Thoracic aorta (tissue), 2 donors: ENCODE measurements at regions not wholly inside any gene's neighbourhood (a gene's known extent, or its start where the extent isn't known, plus 50 kb on each side); places are given as distances from the start of the nearest gene placed in this dataset.

Source experiments
- ATAC-seq: fragments of 150-250 bp; one replicate; pipeline ENCODE4 v1.8.0; 2017; ENCODE audit warnings: low read depth; ENCODE audit not compliant: insufficient number of reproducible peaks, low FRiP score
- DNase-seq: peaks from one replicate; pipeline ENCODE4 v3.0.0-alpha.2; 2020; ENCODE audit warnings: low spot score
- H3K27ac ChIP-seq, 2 donors: fragments of 200-600 bp; sonication (generic); 1 replicate in 1 of 2; 2 replicates in 1 of 2; pipeline ENCODE4 v1.5.1; 2016; ENCODE audit warnings: mild to moderate bottlenecking in 2 of 2, moderate library complexity in 2 of 2
- H3K27me3 ChIP-seq: fragments of 200-600 bp; sonication (generic); replicated peaks from 2 replicates; pipeline ENCODE4 v1.6.0; 2016; ENCODE audit warnings: mild to moderate bottlenecking; ENCODE audit not compliant: insufficient read depth
- H3K36me3 ChIP-seq: fragments of 200-600 bp; sonication (generic); one replicate; pipeline ENCODE4 v1.5.1; 2016
- H3K4me1 ChIP-seq, 2 donors: fragments of 200-600 bp; sonication (generic); 1 replicate in 1 of 2; 2 replicates in 1 of 2; pipeline versions ENCODE4 v1.5.1 to v1.6.0; 2016; ENCODE audit warnings: low read depth in 2 of 2, mild to moderate bottlenecking in 1 of 2; ENCODE audit not compliant: control insufficient read depth in 1 of 2
- H3K4me3 ChIP-seq: fragments of 200-600 bp; sonication (generic); 2 replicates; pipeline ENCODE4 v1.5.1; 2016; ENCODE audit warnings: mild to moderate bottlenecking
- H3K9me3 ChIP-seq: fragments of 200-600 bp; sonication (generic); 2 replicates; pipeline ENCODE4 v1.5.1; 2016
- TF ChIP-seq, protein P1 (sequence below): fragments of 200-600 bp; sonication (generic); IDR thresholded peaks from one replicate; pipeline ENCODE4 v1.5.1; 2019; ENCODE audit warnings: antibody characterized with exemption

DNA sequence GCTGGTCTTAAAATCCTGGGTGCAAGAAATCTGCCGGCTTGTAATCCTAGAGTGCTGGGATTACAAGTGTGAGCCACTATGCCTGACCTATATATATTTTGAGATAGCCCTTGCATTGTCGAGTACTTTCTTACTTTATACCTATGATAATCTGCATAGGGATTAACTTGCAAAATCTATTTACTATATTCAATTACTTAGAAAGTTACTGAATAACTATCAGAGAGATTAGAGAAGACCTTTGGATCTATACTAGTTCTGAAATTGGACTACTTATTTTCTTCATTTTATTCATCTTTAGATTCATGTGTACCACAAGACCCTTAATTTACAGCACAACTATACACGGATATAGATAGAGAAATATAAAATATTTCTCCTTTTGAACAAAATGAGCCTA is 1766.0 kb downstream of the NCAM2 start:
- H3K27me3 ChIP-seq, result no peaks in the 10 kb centered on the region
- H3K27ac ChIP-seq, result no peak overlapping the region
- TF ChIP-seq, protein P1, sequence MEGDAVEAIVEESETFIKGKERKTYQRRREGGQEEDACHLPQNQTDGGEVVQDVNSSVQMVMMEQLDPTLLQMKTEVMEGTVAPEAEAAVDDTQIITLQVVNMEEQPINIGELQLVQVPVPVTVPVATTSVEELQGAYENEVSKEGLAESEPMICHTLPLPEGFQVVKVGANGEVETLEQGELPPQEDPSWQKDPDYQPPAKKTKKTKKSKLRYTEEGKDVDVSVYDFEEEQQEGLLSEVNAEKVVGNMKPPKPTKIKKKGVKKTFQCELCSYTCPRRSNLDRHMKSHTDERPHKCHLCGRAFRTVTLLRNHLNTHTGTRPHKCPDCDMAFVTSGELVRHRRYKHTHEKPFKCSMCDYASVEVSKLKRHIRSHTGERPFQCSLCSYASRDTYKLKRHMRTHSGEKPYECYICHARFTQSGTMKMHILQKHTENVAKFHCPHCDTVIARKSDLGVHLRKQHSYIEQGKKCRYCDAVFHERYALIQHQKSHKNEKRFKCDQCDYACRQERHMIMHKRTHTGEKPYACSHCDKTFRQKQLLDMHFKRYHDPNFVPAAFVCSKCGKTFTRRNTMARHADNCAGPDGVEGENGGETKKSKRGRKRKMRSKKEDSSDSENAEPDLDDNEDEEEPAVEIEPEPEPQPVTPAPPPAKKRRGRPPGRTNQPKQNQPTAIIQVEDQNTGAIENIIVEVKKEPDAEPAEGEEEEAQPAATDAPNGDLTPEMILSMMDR, result no peak
- no peaks in the 10 kb centered on the region for H3K9me3 ChIP-seq
- no peaks in the 10 kb centered on the region for H3K4me1 ChIP-seq
- DNase-seq (no peak), ATAC-seq (no peak)
- H3K4me3 ChIP-seq, result no peak overlapping the region
- no peaks in the 10 kb centered on the region for H3K36me3 ChIP-seq

GRCh38 chr21:22791376-22791775 is 1793.2 kb downstream of the NCAM2 start:
- Histone ChIP-seq H3K27ac (no peak overlapping the region), H3K9me3 (no peaks in the 10 kb centered on the region), H3K27me3 (no peaks in the 10 kb centered on the region), H3K36me3 (no peaks in the 10 kb centered on the region), H3K4me1 (no peaks in the 10 kb centered on the region), H3K4me3 (no peak overlapping the region)
- ATAC-seq (no peak), DNase-seq (no peak)
- TF ChIP-seq, protein P1, result no peak

GRCh38 chr21:22791986-22792560 is 1793.9 kb downstream of the NCAM2 start:
- Histone ChIP-seq H3K27me3 (no peaks in the 10 kb centered on the region), H3K36me3 (no peaks in the 10 kb centered on the region), H3K4me3 (no peak overlapping the region), H3K9me3 (no peaks in the 10 kb centered on the region), H3K27ac (no peak overlapping the region), H3K4me1 (no peaks in the 10 kb centered on the region)
- TF ChIP-seq, protein P1, result peak; percentile 61
- DNase-seq (no peak), ATAC-seq (no peak)

- Histone ChIP-seq H3K27ac (no peak overlapping the region), H3K27me3 (no peaks in the 10 kb centered on the region), H3K9me3 (no peaks in the 10 kb centered on the region), H3K4me1 (no peaks in the 10 kb centered on the region), H3K4me3 (no peak overlapping the region), H3K36me3 (no peaks in the 10 kb centered on the region)
- TF ChIP-seq, protein P1, result no peak
- no peak for DNase-seq
- ATAC-seq, result no peak
Observed at GRCh38 chr21:22795091-22795490, 1796.9 kb downstream of the NCAM2 start.

DNA sequence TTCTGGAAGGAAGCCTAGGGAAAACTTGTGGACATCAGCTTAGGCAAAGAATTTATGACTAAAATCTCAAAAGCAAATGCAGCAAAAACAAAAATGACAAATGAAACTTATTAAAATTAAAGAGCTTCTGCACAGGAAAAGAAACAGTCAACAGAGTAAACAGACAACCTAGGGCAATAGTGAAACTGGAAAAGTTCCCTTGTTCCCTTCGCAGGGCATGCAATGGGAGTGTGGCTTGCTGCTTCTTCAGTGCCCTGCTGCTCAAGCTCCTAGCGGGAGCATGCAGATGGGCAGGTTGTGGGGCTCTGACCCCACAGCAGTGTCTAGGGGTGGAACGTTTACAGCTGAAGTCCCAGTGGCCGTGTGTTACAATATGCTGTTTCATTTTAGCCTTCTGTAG is 1797.4 kb downstream of the NCAM2 start:
- H3K36me3 ChIP-seq, result no peaks in the 10 kb centered on the region
- no peak overlapping the region for H3K4me3 ChIP-seq
- no peak overlapping the region for H3K27ac ChIP-seq
- no peaks in the 10 kb centered on the region for H3K4me1 ChIP-seq
- TF ChIP-seq, protein P1, result no peak
- no peak for ATAC-seq
- no peak for DNase-seq
- H3K9me3 ChIP-seq, result no peaks in the 10 kb centered on the region
- no peaks in the 10 kb centered on the region for H3K27me3 ChIP-seq
